Nephron progenitor cell (in vitro differentiated cells): ENCODE measurements at regions not wholly inside any gene's neighbourhood (a gene's known extent, or its start where the extent isn't known, plus 50 kb on each side); places are given as distances from the start of the nearest gene placed in this dataset.

Experiments
- DNase-seq: peaks from one replicate; pipeline ENCODE4 v3.0.0; 2021
- H3K27ac Mint-ChIP-seq: 2 replicates; pipeline ENCODE4 v1.8.0; 2021; ENCODE audit warnings: mild to moderate bottlenecking, moderate library complexity, mixed read lengths
- H3K27me3 Mint-ChIP-seq: 2 replicates; pipeline ENCODE4 v1.8.0; 2021; ENCODE audit warnings: mild to moderate bottlenecking, low read depth, mixed read lengths; ENCODE audit not compliant: poor library complexity
- H3K36me3 Mint-ChIP-seq: 2 replicates; pipeline ENCODE4 v1.8.0; 2021; ENCODE audit warnings: low read depth, mixed read lengths
- H3K4me1 Mint-ChIP-seq: 2 replicates; pipeline ENCODE4 v1.8.0; 2021; ENCODE audit warnings: mixed read lengths
- H3K4me3 Mint-ChIP-seq: 2 replicates; pipeline ENCODE4 v1.8.0; 2021; ENCODE audit warnings: mild to moderate bottlenecking, moderate library complexity, mixed read lengths
- H3K9me3 Mint-ChIP-seq: 2 replicates; pipeline ENCODE4 v1.8.0; 2021; ENCODE audit warnings: mild to moderate bottlenecking, moderate library complexity, mixed read lengths
- TF ChIP-seq, protein P1 (sequence below): fragments of 200-600 bp; sonication (generic); IDR thresholded peaks from 2 replicates; pipeline ENCODE4 v1.5.0; 2021; ENCODE audit warnings: antibody characterized with exemption

DNA sequence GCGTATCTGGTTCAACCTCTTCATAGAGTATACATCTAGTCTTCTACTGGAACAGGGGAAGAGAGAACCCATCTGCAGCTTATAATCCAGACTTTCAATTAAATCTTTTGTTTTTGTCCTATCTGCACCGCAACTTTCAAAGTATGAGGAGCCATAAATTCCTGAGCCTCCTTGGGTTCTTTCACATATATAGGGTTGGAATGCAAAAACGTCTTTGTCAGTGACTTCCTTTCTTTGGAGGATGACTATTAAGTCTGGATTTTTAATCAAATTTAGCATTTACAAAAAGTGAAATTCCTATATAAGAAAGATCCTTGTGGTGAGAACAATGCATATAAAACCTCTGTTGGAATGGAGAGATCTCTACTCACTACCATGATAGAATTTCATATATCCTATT is 370.8 kb downstream of the TMEM38B start:
- H3K4me3 Mint-ChIP-seq = no peak overlapping the region
- no peaks in the 10 kb centered on the region for H3K27me3 Mint-ChIP-seq
- no peak overlapping the region for H3K27ac Mint-ChIP-seq
- H3K9me3 Mint-ChIP-seq = peaks cover 3% of the 10 kb centered on the region
- no peaks in the 10 kb centered on the region for H3K36me3 Mint-ChIP-seq
- TF ChIP-seq, protein P1, sequence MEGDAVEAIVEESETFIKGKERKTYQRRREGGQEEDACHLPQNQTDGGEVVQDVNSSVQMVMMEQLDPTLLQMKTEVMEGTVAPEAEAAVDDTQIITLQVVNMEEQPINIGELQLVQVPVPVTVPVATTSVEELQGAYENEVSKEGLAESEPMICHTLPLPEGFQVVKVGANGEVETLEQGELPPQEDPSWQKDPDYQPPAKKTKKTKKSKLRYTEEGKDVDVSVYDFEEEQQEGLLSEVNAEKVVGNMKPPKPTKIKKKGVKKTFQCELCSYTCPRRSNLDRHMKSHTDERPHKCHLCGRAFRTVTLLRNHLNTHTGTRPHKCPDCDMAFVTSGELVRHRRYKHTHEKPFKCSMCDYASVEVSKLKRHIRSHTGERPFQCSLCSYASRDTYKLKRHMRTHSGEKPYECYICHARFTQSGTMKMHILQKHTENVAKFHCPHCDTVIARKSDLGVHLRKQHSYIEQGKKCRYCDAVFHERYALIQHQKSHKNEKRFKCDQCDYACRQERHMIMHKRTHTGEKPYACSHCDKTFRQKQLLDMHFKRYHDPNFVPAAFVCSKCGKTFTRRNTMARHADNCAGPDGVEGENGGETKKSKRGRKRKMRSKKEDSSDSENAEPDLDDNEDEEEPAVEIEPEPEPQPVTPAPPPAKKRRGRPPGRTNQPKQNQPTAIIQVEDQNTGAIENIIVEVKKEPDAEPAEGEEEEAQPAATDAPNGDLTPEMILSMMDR = no peak
- DNase-seq = no peak
- H3K4me1 Mint-ChIP-seq = peaks cover 6% of the 10 kb centered on the region

DNA sequence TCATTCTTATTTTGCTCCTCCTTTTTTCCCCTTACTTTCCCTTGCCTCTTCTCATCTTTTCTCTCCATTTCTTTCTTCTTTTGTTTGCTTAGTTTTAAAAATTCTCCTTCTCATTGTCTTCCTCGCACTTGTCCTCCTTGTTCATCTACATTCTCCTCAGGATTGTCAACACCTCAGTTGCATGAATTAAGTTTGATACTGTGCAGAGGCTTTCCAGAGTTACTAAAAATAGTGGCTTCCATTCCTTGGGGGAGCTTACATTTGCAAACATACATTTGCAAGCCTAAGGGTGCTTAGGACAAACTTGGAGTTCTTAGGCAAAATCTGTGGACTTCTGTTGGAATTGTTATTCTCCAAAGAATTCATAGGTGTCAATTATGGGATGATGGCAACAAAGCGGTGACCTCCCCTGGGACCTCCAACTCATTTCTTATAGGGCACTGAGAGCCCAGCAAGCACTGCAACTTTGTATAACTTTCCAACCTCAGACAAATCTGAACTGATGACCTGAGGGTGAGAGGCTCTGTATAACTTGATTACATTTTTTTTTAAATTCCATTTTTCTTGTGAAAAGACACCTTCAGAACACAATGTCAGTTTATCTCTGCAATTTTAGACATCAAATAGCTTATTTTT is 371.4 kb downstream of the TMEM38B start:
- DNase-seq = no peak
- no peaks in the 10 kb centered on the region for H3K36me3 Mint-ChIP-seq
- no peaks in the 10 kb centered on the region for H3K9me3 Mint-ChIP-seq
- no peak overlapping the region for H3K4me3 Mint-ChIP-seq
- TF ChIP-seq, protein P1 = no peak
- peaks cover 6% of the 10 kb centered on the region for H3K4me1 Mint-ChIP-seq
- no peak overlapping the region for H3K27ac Mint-ChIP-seq
- no peaks in the 10 kb centered on the region for H3K27me3 Mint-ChIP-seq

DNA sequence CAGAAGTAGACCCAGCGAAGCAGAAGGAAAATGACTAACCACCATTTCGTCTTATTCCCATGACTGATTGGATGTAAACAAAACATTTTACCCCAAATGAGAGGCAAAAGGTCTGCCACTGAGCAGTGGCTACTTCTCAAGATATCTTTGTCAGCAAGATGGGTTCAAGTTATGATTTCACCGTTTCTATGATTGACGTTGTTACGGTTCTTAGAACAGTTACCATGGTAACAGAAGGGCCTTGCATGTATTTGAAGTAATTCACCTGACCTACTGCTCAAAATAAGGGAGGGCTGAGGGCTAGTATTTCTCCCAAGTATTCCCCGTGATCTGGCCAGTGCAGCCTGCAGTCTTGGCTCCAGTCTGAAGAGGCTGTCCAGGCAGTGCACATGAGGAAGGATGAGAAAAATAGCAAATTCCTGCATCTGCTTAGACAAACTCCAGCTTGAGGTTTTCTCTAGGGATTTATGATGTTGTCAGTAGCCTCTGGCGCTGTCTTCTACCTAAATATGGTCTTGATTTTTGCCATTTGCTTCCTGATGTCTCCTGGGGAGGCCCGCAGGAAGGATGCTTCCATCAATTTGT is 372.7 kb downstream of the TMEM38B start:
- Mint-ChIP-seq H3K9me3 (no peaks in the 10 kb centered on the region), H3K4me3 (no peak overlapping the region), H3K27ac (no peak overlapping the region), H3K4me1 (peaks cover 6% of the 10 kb centered on the region), H3K36me3 (no peaks in the 10 kb centered on the region), H3K27me3 (no peaks in the 10 kb centered on the region)
- TF ChIP-seq, protein P1 = no peak
- no peak for DNase-seq

DNA sequence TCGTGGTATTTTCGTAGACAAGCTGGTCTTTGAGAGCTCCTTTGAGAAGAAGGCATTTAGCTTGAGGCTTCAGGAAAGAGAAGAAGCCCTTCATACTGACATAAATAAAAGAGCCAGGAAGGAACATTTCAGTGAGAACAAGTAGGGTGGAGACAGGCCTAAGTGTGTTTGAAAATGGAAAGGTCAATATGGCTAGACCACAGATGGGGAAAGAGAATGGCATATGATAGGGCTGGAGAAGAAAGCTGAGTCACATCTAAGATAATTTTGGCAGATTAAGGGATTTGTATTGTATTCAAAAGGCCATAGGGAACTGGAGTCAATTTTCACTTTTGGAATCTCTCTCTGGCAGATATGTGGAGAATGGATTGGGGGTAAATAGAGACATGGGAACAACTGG is 374.9 kb downstream of the TMEM38B start:
- no peak overlapping the region for H3K27ac Mint-ChIP-seq
- no peaks in the 10 kb centered on the region for H3K36me3 Mint-ChIP-seq
- TF ChIP-seq, protein P1 = no peak
- peaks cover 6% of the 10 kb centered on the region for H3K4me1 Mint-ChIP-seq
- no peak for DNase-seq
- no peaks in the 10 kb centered on the region for H3K27me3 Mint-ChIP-seq
- H3K9me3 Mint-ChIP-seq = no peaks in the 10 kb centered on the region
- H3K4me3 Mint-ChIP-seq = no peak overlapping the region

DNA sequence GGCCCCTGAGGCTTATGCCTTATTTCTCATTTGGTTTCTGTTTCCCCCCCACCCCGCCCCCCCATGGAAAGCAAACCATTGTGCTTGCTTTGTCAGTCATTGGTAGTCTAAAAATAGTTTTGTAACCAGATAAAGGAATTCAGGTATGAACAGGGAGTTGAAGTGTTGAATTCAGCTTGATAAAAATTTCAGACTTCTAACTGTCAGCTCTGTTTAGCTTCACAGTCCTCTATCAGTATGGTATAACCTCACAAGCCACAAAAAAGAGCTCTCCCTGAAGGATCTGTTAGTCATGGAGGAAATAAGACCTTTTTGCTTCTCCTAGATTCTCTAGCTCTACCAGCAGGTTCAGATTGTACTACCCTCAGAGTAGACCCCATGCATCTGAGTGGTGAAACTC is 378.1 kb downstream of the TMEM38B start:
- Mint-ChIP-seq H3K27ac (no peak overlapping the region), H3K9me3 (no peaks in the 10 kb centered on the region), H3K36me3 (no peaks in the 10 kb centered on the region), H3K27me3 (peaks cover 7% of the 10 kb centered on the region), H3K4me3 (no peak overlapping the region), H3K4me1 (peaks cover 6% of the 10 kb centered on the region)
- TF ChIP-seq, protein P1 = no peak
- no peak for DNase-seq

DNA sequence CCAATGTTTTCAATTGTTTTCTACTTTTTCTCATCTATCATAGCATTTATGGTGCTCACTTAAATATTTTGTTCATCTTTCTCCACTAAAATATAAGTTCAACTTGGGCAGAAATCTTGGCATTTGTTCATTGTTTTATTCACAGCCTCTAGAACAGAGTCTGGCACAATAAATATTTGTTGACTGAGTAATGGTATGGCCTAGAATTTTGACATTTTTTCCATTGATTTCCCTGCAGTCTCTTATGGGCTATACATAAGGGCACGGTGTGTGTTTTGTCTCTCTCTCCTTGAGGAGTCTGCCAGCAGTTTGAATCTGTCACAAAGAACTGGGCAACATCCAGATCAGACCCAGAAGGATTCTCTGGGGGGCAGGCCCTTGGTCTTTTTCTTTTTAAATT is 379.7 kb downstream of the TMEM38B start:
- DNase-seq = no peak
- no peaks in the 10 kb centered on the region for H3K36me3 Mint-ChIP-seq
- H3K4me1 Mint-ChIP-seq = no peaks in the 10 kb centered on the region
- H3K27ac Mint-ChIP-seq = no peak overlapping the region
- TF ChIP-seq, protein P1 = no peak
- H3K4me3 Mint-ChIP-seq = no peak overlapping the region
- H3K27me3 Mint-ChIP-seq = peaks cover 11% of the 10 kb centered on the region
- H3K9me3 Mint-ChIP-seq = no peaks in the 10 kb centered on the region
